VCaP (cell line): ENCODE measurements at regions not wholly inside any gene's neighbourhood (a gene's known extent, or its start where the extent isn't known, plus 50 kb on each side); places are given as distances from the start of the nearest gene placed in this dataset.

Experiments
- H3K27ac ChIP-seq: fragments of 450-650 bp; 2 replicates; pipeline ENCODE4 v1.5.1; 2017
- TF ChIP-seq, protein P1 (sequence below): fragments of 450-650 bp; conservative IDR thresholded peaks from 2 replicates; pipeline ENCODE4 v1.5.1; 2017; ENCODE audit warnings: mild to moderate bottlenecking, moderate library complexity

DNA sequence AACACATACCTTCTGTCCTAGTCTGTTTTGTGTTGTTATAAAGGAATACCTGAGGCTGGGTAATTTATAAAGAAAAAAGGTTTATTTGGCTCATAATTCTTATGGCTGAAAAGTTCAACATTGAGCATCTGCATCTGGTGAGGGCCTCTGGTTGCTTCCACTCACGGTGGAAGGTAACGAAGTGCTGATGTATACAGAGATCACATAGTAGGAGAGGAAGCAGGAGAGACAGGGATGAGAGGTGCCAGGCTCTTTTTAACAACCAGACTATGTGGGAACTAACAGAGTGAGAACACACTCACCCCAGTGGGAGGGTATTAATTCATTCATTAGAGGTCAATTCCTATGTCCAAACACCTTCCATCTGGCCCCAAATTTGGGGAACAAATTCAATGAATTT is 463.8 kb downstream of the DSC3 start:
- TF ChIP-seq, protein P1, sequence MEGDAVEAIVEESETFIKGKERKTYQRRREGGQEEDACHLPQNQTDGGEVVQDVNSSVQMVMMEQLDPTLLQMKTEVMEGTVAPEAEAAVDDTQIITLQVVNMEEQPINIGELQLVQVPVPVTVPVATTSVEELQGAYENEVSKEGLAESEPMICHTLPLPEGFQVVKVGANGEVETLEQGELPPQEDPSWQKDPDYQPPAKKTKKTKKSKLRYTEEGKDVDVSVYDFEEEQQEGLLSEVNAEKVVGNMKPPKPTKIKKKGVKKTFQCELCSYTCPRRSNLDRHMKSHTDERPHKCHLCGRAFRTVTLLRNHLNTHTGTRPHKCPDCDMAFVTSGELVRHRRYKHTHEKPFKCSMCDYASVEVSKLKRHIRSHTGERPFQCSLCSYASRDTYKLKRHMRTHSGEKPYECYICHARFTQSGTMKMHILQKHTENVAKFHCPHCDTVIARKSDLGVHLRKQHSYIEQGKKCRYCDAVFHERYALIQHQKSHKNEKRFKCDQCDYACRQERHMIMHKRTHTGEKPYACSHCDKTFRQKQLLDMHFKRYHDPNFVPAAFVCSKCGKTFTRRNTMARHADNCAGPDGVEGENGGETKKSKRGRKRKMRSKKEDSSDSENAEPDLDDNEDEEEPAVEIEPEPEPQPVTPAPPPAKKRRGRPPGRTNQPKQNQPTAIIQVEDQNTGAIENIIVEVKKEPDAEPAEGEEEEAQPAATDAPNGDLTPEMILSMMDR: no peak
- no peak overlapping the region for H3K27ac ChIP-seq

DNA sequence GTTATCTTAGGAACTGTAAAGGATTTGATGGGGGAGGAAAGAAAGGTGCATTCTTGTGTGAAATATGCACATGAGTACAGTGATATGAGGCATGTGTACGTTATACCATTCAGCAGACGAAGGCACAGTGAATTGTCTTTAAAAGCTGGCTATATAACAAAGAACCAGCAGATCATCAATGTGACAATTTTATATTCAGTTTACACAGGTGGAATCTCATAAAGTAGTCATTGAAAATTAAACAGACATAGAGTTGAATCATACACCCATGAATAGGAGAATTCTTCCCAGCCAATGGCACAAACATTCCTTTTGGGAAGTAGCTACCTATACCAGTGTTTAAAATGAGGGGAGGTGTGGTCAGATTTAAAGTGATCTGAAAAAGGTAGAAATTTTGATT is 470.3 kb downstream of the DSC3 start:
- TF ChIP-seq, protein P1: no peak
- no peak overlapping the region for H3K27ac ChIP-seq

GRCh38 chr18:30568333-30568732 is 474.2 kb downstream of the DSC3 start:
- TF ChIP-seq, protein P1: no peak
- H3K27ac ChIP-seq: no peak overlapping the region

DNA sequence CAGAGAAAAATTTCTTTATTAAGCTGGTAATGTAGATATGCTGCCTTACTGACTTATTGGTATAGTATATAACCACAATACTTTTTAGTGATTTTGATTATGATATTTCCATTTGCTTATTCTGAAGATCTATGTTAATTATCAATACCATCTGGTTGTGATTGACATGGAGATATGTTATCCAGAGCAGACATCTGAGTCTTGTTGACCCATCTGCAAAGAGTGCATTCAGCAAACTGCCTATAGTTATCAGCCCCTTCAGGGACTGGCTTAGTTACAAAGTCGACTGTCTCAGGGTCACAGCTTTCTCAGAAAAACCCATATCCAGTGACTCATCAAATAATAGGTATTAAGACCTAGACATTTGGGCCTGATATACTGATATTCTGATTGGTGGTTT is 475.7 kb downstream of the DSC3 start:
- TF ChIP-seq, protein P1: no peak
- no peak overlapping the region for H3K27ac ChIP-seq

DNA sequence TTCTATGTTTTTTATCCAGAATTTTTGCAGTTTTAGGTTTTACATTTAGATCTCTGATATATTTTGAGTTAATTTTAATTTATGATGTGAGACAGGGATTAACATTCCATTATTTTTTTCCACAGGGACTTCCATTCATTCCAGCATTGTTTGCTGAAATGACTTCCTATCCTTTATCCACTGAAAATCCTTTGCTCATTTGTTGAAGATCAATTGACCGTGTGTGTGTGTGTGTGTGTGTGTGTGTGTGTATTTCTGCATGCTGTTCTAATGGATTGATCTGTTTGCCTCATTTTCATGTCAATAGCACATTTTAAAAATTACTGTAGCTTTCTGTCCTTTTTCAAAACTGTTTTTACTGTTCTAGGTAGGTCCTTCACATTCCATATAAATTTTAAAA is 480.3 kb downstream of the DSC3 start:
- H3K27ac ChIP-seq: no peak overlapping the region
- TF ChIP-seq, protein P1: no peak

DNA sequence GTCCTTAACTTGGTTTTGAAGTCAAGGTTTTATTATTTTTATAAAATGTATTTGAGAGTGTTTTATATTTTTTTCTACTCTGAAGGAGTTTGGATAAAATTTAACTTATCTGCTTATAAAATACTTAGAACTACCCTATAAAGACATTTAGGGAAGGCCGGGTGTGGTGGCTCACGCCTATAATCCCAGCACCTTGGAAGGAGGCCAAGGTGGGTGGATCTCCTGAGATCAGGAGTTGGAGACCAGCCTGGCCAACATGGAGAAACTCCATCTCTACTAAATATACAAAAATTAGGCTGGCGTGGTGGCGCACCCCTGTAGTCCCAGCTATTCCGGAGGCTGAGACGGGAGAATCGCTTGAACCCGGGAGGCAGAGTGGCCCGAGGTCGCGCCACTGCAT is 486.4 kb downstream of the DSC3 start:
- H3K27ac ChIP-seq: no peak overlapping the region
- TF ChIP-seq, protein P1: no peak

DNA sequence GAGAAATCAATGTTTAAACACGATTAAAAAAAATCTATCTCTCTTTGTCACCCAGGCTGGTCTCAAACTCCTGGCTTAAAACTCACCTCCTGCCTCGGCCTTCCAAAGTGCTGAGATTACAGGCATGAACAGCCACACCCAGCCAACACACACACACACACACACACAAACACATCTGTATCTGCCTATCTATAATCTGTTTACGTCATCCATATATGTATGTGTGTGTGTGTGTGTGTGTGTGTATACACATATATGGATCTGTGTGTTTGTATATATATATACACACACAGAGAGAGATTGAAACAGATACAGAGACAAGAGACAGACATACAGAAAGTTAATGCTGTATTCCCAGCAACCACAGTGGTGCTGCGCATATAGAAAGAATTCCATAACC is 497.1 kb downstream of the DSC3 start:
- TF ChIP-seq, protein P1: no peak
- H3K27ac ChIP-seq: no peak overlapping the region

DNA sequence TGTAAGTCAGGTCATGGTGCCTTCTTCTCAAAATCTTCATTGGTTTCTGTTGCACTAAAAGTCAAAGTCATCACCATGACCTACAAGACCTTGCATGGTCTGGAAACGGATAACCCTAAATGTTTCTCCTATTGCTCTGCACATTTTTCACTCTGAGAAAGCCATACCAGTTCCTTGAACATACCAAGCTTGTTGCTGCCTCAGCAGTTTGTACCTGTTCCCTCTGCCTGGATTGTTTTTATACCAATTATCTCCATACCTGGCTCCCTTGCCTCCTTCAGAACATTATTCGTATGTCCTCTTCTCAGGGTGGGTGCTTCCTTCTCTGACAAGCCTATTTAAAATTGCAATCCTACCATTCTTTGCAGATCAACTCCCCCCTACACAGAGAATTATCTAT is 498.4 kb downstream of the DSC3 start:
- TF ChIP-seq, protein P1: no peak
- H3K27ac ChIP-seq: no peak overlapping the region
